OCI-LY7 (cell line): ENCODE measurements at regions not wholly inside any gene's neighbourhood (a gene's known extent, or its start where the extent isn't known, plus 50 kb on each side); places are given as distances from the start of the nearest gene placed in this dataset.
"Not testable (repeated sequence)": the region's sequence is repeated elsewhere in the genome, so short reads cannot be mapped to it uniquely, and the experiment has no call there.

Experiments
- BruUV-seq: library from RNA; stranded (reverse); fragments of 400-500 nt; replicated peaks from 2 replicates; lab custom pipeline; 2021; lab: Mats Ljungman, UMichigan
- CTCF ChIA-PET: fragments of 300-600 bp; sonication (Branson Sonifier 250); formaldehyde crosslinking; loops from one replicate; lab custom pipeline; 2022; ENCODE audit warnings: antibody characterized with exemption; ENCODE audit not compliant: unreplicated experiment; lab: Charles Lee
- POLR2A ChIA-PET: fragments of 300-600 bp; sonication (Branson Sonifier 250); formaldehyde crosslinking; loops from one replicate; lab custom pipeline; 2022; ENCODE audit warnings: antibody characterized with exemption; lab: Charles Lee
- DNase-seq: peaks from one replicate; pipeline ENCODE4 v3.0.0-alpha.2; 2015; ENCODE audit warnings: low spot score
- H2AFZ ChIP-seq: fragments of 200-600 bp; sonication (generic), shearing (Covaris generic); 2 replicates; pipeline ENCODE4 v1.6.1; 2014; ENCODE audit warnings: mild to moderate bottlenecking, antibody characterized with exemption, low read length, moderate library complexity
- H3K27ac ChIP-seq: fragments of 200-600 bp; sonication (generic); 2 replicates; pipeline ENCODE4 v1.5.1; 2014; ENCODE audit warnings: mixed run types, low read depth, mild to moderate bottlenecking, moderate library complexity, low read length, inconsistent platforms; ENCODE audit not compliant: poor library complexity, severe bottlenecking
- H3K36me3 ChIP-seq: fragments of 200-600 bp; sonication (generic); 2 replicates; pipeline ENCODE4 v1.6.1; 2014; ENCODE audit warnings: mild to moderate bottlenecking, antibody characterized with exemption, low read length, moderate library complexity, mixed read lengths; ENCODE audit not compliant: insufficient read depth
- H3K4me1 ChIP-seq: fragments of 200-600 bp; sonication (generic); 2 replicates; pipeline ENCODE4 v1.5.1; 2014; ENCODE audit warnings: mild to moderate bottlenecking, low read length; ENCODE audit not compliant: insufficient read depth, poor library complexity, severe bottlenecking
- H3K4me2 ChIP-seq: fragments of 200-600 bp; sonication (generic); 2 replicates; pipeline ENCODE4 v1.6.1; 2014; ENCODE audit warnings: mild to moderate bottlenecking, low read length
- H3K4me3 ChIP-seq: fragments of 200-600 bp; sonication (generic); 2 replicates; pipeline ENCODE4 v1.5.1; 2014; ENCODE audit warnings: mild to moderate bottlenecking, low read depth, low read length; ENCODE audit not compliant: poor library complexity, severe bottlenecking
- H3K79me2 ChIP-seq: fragments of 200-600 bp; sonication (generic); 2 replicates; pipeline ENCODE4 v1.6.1; 2016; ENCODE audit warnings: low read depth, mild to moderate bottlenecking, low read length, moderate library complexity, mixed read lengths; ENCODE audit not compliant: insufficient read depth
- H3K9me2 ChIP-seq: fragments of 200-600 bp; sonication (generic); 2 replicates; pipeline ENCODE4 v1.6.1; 2016; ENCODE audit warnings: mild to moderate bottlenecking, low read length, mixed read lengths; ENCODE audit not compliant: insufficient read depth
- H3K9me3 ChIP-seq: fragments of 200-600 bp; sonication (generic); 2 replicates; pipeline ENCODE4 v1.6.1; 2014; ENCODE audit warnings: mild to moderate bottlenecking, mixed run types, low read length, mixed read lengths
- H4K20me1 ChIP-seq: fragments of 200-600 bp; sonication (generic); 2 replicates; pipeline ENCODE4 v1.6.1; 2014; ENCODE audit warnings: mild to moderate bottlenecking, antibody characterized with exemption, low read length, moderate library complexity, mixed read lengths; ENCODE audit not compliant: insufficient read depth
- EZH2phosphoT487 ChIP-seq: fragments of 200-600 bp; sonication (generic); IDR thresholded peaks from 2 replicates; pipeline ENCODE4 v1.6.1; 2018; ENCODE audit warnings: low read depth, borderline replicate concordance, mild to moderate bottlenecking, mixed run types, antibody characterized with exemption, low read length, moderate library complexity, mixed read lengths
- intact Hi-C: fragments of 100-400 bp; cut with micrococcal nuclease; formaldehyde crosslinking; loops from one replicate; pipeline ENCODE4 v1.10.0; 2022; ENCODE audit not compliant: unreplicated experiment
- TF ChIP-seq, protein P1 (sequence below): fragments of 200-600 bp; sonication (generic); conservative IDR thresholded peaks from 2 replicates; pipeline ENCODE4 v1.5.1; 2014; ENCODE audit warnings: mild to moderate bottlenecking, antibody characterized with exemption, low read length, moderate library complexity, mixed read lengths

DNA sequence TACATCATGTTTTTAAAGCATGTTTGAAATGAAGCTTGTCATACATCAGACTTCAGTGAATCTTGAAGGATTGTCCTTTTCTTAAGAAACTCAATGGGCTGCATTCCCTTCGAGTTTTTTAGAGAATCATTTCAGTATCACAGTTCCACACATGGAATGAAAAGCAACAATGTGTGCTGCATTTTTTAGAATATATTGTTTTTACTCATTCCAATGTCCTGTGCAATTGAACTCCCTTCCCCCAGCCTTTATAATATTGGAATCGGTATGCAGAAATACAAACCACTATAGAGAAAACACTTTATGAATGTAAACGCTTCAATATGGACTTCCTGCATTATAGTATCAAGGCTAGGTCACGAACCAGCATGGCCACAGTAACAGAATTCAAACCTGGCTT is 634.4 kb downstream of the GATA3 start:
- intact Hi-C loops: no loop called here
- Histone ChIP-seq H3K9me2 (no peaks in the 10 kb centered on the region), H4K20me1 (no peaks in the 10 kb centered on the region), H3K4me2 (no peak overlapping the region), H2AFZ (no peak overlapping the region), H3K79me2 (no peaks in the 10 kb centered on the region), H3K4me1 (no peaks in the 10 kb centered on the region), H3K4me3 (no peak overlapping the region), H3K9me3 (no peaks in the 10 kb centered on the region), H3K27ac (no peak overlapping the region), H3K36me3 (no peaks in the 10 kb centered on the region)
- POLR2A ChIA-PET: no interaction called here
- CTCF ChIA-PET: no interaction called here
- BruUV-seq: no TSS peak
- DNase-seq: no peak
- TF ChIP-seq, protein P1, sequence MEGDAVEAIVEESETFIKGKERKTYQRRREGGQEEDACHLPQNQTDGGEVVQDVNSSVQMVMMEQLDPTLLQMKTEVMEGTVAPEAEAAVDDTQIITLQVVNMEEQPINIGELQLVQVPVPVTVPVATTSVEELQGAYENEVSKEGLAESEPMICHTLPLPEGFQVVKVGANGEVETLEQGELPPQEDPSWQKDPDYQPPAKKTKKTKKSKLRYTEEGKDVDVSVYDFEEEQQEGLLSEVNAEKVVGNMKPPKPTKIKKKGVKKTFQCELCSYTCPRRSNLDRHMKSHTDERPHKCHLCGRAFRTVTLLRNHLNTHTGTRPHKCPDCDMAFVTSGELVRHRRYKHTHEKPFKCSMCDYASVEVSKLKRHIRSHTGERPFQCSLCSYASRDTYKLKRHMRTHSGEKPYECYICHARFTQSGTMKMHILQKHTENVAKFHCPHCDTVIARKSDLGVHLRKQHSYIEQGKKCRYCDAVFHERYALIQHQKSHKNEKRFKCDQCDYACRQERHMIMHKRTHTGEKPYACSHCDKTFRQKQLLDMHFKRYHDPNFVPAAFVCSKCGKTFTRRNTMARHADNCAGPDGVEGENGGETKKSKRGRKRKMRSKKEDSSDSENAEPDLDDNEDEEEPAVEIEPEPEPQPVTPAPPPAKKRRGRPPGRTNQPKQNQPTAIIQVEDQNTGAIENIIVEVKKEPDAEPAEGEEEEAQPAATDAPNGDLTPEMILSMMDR: no peak
- TF ChIP-seq EZH2phosphoT487: no peak

DNA sequence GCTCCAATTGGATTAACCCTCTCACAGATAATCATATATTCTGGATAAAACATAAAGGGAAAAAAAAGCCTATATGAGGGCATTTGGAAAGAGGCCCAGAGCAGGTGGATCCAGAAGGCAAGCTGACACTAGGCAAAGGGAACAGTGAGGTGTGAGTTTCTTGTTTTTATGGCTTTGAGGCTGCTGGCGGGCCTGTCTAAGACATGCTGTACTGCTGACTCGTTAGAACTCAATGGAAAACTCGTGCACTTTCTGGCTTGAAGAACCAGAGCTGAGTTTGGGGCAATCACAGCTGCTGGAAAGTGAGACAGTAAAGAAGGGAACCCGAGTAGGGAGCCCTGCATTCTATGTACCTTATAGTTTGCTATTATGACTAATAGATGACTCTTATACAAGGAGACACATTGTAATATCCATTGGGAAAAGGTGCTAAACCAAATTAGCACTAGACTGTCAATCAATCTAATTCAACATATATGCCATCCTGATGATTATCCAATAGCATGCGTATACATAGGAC is 637.1 kb downstream of the GATA3 start:
- DNase-seq: no peak
- Histone ChIP-seq H3K4me3 (no peak overlapping the region), H3K9me2 (no peaks in the 10 kb centered on the region), H3K27ac (no peak overlapping the region), H4K20me1 (no peaks in the 10 kb centered on the region), H3K79me2 (no peaks in the 10 kb centered on the region), H3K9me3 (no peaks in the 10 kb centered on the region), H3K4me2 (no peak overlapping the region), H2AFZ (no peak overlapping the region), H3K4me1 (no peaks in the 10 kb centered on the region), H3K36me3 (no peaks in the 10 kb centered on the region)
- no TSS peak for BruUV-seq
- CTCF ChIA-PET: no interaction called here
- POLR2A ChIA-PET: no interaction called here
- intact Hi-C loops: no loop called here
- no peak for TF ChIP-seq EZH2phosphoT487
- TF ChIP-seq, protein P1: no peak

DNA sequence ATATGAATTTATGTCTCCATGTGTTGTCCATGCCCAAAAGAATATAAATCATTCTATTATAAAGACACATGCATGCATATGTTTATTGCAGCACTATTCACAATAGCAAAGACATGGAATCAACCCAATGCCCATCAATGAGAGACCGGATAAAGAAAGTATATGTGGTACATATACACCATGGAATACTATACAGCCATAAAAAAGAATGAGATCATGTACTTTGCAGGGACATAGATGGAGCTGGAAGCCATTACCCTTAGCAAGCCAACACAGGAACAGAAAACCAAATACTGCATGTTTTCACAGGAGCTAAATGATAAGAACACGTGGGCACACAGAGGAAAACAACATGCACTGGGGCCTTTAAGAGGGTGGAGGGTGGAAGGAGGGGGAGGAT is 639.1 kb downstream of the GATA3 start:
- H3K4me1 ChIP-seq, H3K27ac ChIP-seq, H4K20me1 ChIP-seq, CTCF ChIA-PET, POLR2A ChIA-PET, H3K9me2 ChIP-seq, BruUV-seq, H2AFZ ChIP-seq, intact Hi-C loops, H3K9me3 ChIP-seq, H3K79me2 ChIP-seq, H3K4me3 ChIP-seq, H3K4me2 ChIP-seq, H3K36me3 ChIP-seq, DNase-seq: not testable (repeated sequence)
